Right lobe of liver (tissue), 6 donors: ENCODE measurements at regions not wholly inside any gene's neighbourhood (a gene's known extent, or its start where the extent isn't known, plus 50 kb on each side); places are given as distances from the start of the nearest gene placed in this dataset.

ENCODE experiments used
- ATAC-seq, 4 donors: fragments of 200-7000 bp; cut with Tn5 transposase; one replicate each; pipeline ENCODE4 v1.9.1; 2020; ENCODE audit warnings: mild to moderate bottlenecking in 4 of 4, moderate library complexity in 4 of 4
- DNase-seq, 3 donors: peaks; one replicate each; pipeline ENCODE4 v3.0.0-alpha.2; 2020
- H3K27ac ChIP-seq, 3 donors: fragments of 200-600 bp; one replicate each; pipeline ENCODE4 v1.8.0; 2022
- H3K27me3 ChIP-seq, 2 donors: fragments of 200-600 bp; one replicate each; pipeline ENCODE4 v1.8.0; 2022
- H3K36me3 ChIP-seq, 4 donors: fragments of 200-600 bp; sonication (generic) in 1 of 4; one replicate each; pipeline versions ENCODE4 v1.5.1 to v1.8.0; 2017 to 2022; ENCODE audit warnings: control low read depth in 1 of 4
- H3K4me1 ChIP-seq, 4 donors: fragments of 200-600 bp; sonication (generic) in 1 of 4; one replicate each; pipeline versions ENCODE4 v1.5.1 to v1.8.0; 2017 to 2022; ENCODE audit warnings: control low read depth in 1 of 4
- H3K4me3 ChIP-seq, 3 donors: fragments of 200-600 bp; one replicate each; pipeline ENCODE4 v1.8.0; 2022
- H3K9me3 ChIP-seq, 4 donors: fragments of 200-600 bp; sonication (generic) in 1 of 4; one replicate each; pipeline versions ENCODE4 v1.5.1 to v1.8.0; 2017 to 2022; ENCODE audit warnings: control low read depth in 1 of 4
- POLR2A ChIP-seq: fragments of 450-650 bp; IDR thresholded peaks from one replicate; pipeline ENCODE4 v1.6.1; 2017; ENCODE audit warnings: antibody characterized with exemption, mild to moderate bottlenecking
- WGBS: methylation state at CpG from one replicate; pipeline ENCODE4 v1.1.6; 2018; ENCODE audit warnings: low coverage, low lambda C conversion rate; ENCODE audit not compliant: insufficient coverage; ENCODE audit errors: missing lambda C conversion rate; 5-methylcytosine and 5-hydroxymethylcytosine counted together
- intact Hi-C, 2 donors: fragments of 100-400 bp; cut with DNase I; formaldehyde crosslinking; loops; one replicate each; pipeline versions ENCODE4 v1.11.2 to v1.14.1; 2022
- TF ChIP-seq, protein P1 (sequence below), 4 donors: fragments of 200-600 bp in 3 of 4; fragments of 450-650 bp in 1 of 4; IDR thresholded peaks; one replicate each; pipeline versions ENCODE4 v1.5.1 to v1.8.0; 2016 to 2022; ENCODE audit warnings: antibody characterized with exemption in 4 of 4, mild to moderate bottlenecking in 2 of 4
- donor health status: DM: no; HTN: yes; CAD: no.
- donor health status: DM: no; HTN: no; CAD: no.
- donor health status: DM: no; HTN: no; CAD: no.
- donor health status: DM: no; HTN: yes; CAD: no.
- donor health status: DM: no; HTN: yes; CAD: no.

DNA sequence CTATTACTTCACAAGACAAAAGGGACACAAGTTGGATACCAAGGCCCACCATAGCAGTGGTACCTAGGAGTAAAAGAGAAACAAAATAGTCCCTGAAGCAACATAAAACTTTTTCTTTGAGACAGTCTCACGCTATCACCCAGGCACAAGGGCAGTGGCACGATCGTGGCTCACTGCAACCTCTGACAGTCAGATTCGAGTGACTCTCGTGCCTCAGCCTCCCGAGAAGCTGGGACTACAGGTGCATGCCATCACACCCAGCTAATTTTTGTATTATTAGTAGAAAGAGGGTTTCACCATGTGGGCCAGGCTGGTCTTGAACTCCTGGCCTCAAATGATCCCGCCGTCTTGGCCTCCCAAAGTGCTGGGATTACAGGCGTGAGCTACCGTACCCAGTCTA lies 59.0 kb upstream of the KCNMA1 start:
- H3K4me1 ChIP-seq, result no peaks in the 10 kb centered on the region
- no peaks in the 10 kb centered on the region for H3K9me3 ChIP-seq
- H3K27ac ChIP-seq, result no peak overlapping the region
- intact Hi-C loops, result no loop called here
- DNase-seq (no peak), ATAC-seq (no peak)
- no peak overlapping the region for H3K4me3 ChIP-seq
- H3K36me3 ChIP-seq, result no peaks in the 10 kb centered on the region
- no peak for TF ChIP-seq POLR2A
- TF ChIP-seq, protein P1, sequence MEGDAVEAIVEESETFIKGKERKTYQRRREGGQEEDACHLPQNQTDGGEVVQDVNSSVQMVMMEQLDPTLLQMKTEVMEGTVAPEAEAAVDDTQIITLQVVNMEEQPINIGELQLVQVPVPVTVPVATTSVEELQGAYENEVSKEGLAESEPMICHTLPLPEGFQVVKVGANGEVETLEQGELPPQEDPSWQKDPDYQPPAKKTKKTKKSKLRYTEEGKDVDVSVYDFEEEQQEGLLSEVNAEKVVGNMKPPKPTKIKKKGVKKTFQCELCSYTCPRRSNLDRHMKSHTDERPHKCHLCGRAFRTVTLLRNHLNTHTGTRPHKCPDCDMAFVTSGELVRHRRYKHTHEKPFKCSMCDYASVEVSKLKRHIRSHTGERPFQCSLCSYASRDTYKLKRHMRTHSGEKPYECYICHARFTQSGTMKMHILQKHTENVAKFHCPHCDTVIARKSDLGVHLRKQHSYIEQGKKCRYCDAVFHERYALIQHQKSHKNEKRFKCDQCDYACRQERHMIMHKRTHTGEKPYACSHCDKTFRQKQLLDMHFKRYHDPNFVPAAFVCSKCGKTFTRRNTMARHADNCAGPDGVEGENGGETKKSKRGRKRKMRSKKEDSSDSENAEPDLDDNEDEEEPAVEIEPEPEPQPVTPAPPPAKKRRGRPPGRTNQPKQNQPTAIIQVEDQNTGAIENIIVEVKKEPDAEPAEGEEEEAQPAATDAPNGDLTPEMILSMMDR (IDR thresholded peaks at IDR 0.05), result no peak
- WGBS, result 84% methylated on average over 7 of the region's 10 CpGs
- no peaks in the 10 kb centered on the region for H3K27me3 ChIP-seq

- H3K27me3 ChIP-seq, result no peaks in the 10 kb centered on the region
- no peaks in the 10 kb centered on the region for H3K4me1 ChIP-seq
- no peak overlapping the region for H3K4me3 ChIP-seq
- WGBS, result 58% methylated on average over 1 of the region's 1 CpG
- H3K9me3 ChIP-seq, result no peaks in the 10 kb centered on the region
- ATAC-seq (no peak), DNase-seq (no peak)
- intact Hi-C loops, result no loop called here
- H3K36me3 ChIP-seq, result no peaks in the 10 kb centered on the region
- TF ChIP-seq POLR2A, result no peak
- TF ChIP-seq, protein P1 (IDR thresholded peaks at IDR 0.05), result no peak
- no peak overlapping the region for H3K27ac ChIP-seq
Observed at GRCh38 chr10:77695186-77695585, 57.6 kb upstream of the KCNMA1 start.

- 60% methylated on average over 2 of the region's 3 CpGs for WGBS
- TF ChIP-seq, protein P1 (IDR thresholded peaks at IDR 0.05), result no peak
- no peak for TF ChIP-seq POLR2A
- DNase-seq, result no peak
- Histone ChIP-seq H3K4me3 (no peak overlapping the region), H3K4me1 (no peaks in the 10 kb centered on the region), H3K9me3 (no peaks in the 10 kb centered on the region), H3K36me3 (no peaks in the 10 kb centered on the region), H3K27ac (no peak overlapping the region), H3K27me3 (no peaks in the 10 kb centered on the region)
- intact Hi-C loops, result no loop called here
- no peak for ATAC-seq
Observed at GRCh38 chr10:77692782-77693181, 55.2 kb upstream of the KCNMA1 start.

DNA sequence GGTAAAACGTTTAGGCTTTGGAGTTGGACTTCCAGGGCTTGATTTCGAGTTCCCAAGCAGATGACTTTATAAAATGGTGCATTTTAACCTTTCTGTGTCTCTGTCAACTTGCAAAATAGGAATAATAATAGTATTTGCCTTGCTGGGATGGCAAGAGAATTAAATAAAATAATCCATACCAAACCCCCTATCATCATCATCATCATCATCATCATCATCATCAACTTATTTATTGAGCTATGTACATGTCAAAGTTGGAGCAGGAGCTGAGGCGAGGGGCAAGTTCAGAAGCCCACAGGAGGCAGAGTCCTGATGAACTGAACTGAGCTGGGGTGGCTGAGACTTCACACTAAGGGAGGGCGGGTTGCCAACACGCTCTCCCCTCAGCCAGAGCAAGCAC lies 51.7 kb upstream of the KCNMA1 start:
- Histone ChIP-seq H3K27ac (no peak overlapping the region), H3K9me3 (no peaks in the 10 kb centered on the region), H3K27me3 (no peaks in the 10 kb centered on the region), H3K36me3 (no peaks in the 10 kb centered on the region), H3K4me3 (no peak overlapping the region), H3K4me1 (no peaks in the 10 kb centered on the region)
- no peak for ATAC-seq
- 54% methylated on average over 5 of the region's 5 CpGs for WGBS
- intact Hi-C loops, result no loop called here
- TF ChIP-seq, protein P1 (IDR thresholded peaks at IDR 0.05), result no peak
- TF ChIP-seq POLR2A, result no peak
- no peak for DNase-seq

- Histone ChIP-seq H3K27me3 (no peaks in the 10 kb centered on the region), H3K4me3 (no peak overlapping the region), H3K36me3 (no peaks in the 10 kb centered on the region), H3K4me1 (no peaks in the 10 kb centered on the region), H3K27ac (no peak overlapping the region), H3K9me3 (no peaks in the 10 kb centered on the region)
- 73% methylated on average over 2 of the region's 2 CpGs for WGBS
- DNase-seq (no peak), ATAC-seq (no peak)
- intact Hi-C loops, result no loop called here
- TF ChIP-seq, protein P1 (IDR thresholded peaks at IDR 0.05), result no peak
- no peak for TF ChIP-seq POLR2A
Observed at GRCh38 chr10:77687621-77688020, 50.0 kb upstream of the KCNMA1 start.
